Heart right ventricle (tissue), 16 donors: ENCODE measurements at regions not wholly inside any gene's neighbourhood (a gene's known extent, or its start where the extent isn't known, plus 50 kb on each side); places are given as distances from the start of the nearest gene placed in this dataset.

Experiments
- ATAC-seq, 8 donors: fragments of 200-7000 bp; cut with Tn5 transposase; one replicate each; pipeline ENCODE4 v1.9.1; 2020; ENCODE audit warnings: mild to moderate bottlenecking in 8 of 8, moderate library complexity in 8 of 8, moderate number of reproducible peaks in 1 of 8
- DNase-seq, 2 donors: peaks; one replicate each; pipeline ENCODE4 v3.0.0-alpha.2; 2020
- H3K27ac ChIP-seq, 10 donors: fragments of 200-600 bp; sonication (generic) in 2 of 10; one replicate each; pipeline versions ENCODE4 v1.5.0 to v1.8.0; 2020 to 2022; ENCODE audit warnings: mild to moderate bottlenecking in 3 of 10
- H3K27me3 ChIP-seq, 7 donors: fragments of 200-600 bp; one replicate each; pipeline ENCODE4 v1.8.0; 2021 to 2022; ENCODE audit warnings: mild to moderate bottlenecking in 2 of 7
- H3K36me3 ChIP-seq, 9 donors: fragments of 200-600 bp; sonication (generic) in 1 of 9; one replicate each; pipeline versions ENCODE4 v1.5.0 to v1.8.0; 2020 to 2022; ENCODE audit warnings: mild to moderate bottlenecking in 2 of 9
- H3K4me1 ChIP-seq, 9 donors: fragments of 200-600 bp; sonication (generic) in 1 of 9; one replicate each; pipeline versions ENCODE4 v1.5.0 to v1.8.0; 2020 to 2022; ENCODE audit warnings: mild to moderate bottlenecking in 4 of 9
- H3K4me3 ChIP-seq, 10 donors: fragments of 200-600 bp; sonication (generic) in 2 of 10; one replicate each; pipeline versions ENCODE4 v1.5.0 to v1.8.0; 2020 to 2022; ENCODE audit warnings: mild to moderate bottlenecking in 7 of 10, moderate library complexity in 2 of 10
- H3K9me3 ChIP-seq, 11 donors: fragments of 200-600 bp in 10 of 11; sonication (generic) in 2 of 11; one replicate each; pipeline versions ENCODE4 v1.5.0 to v1.8.0; 2013 to 2022; ENCODE audit warnings: mild to moderate bottlenecking in 2 of 11, control low read depth in 1 of 11, moderate library complexity in 1 of 11
- CTCF ChIP-seq, 9 donors: fragments of 200-600 bp; sonication (generic) in 2 of 9; IDR thresholded peaks; one replicate each; pipeline versions ENCODE4 v1.5.0 to v1.8.0; 2021 to 2022; ENCODE audit warnings: antibody characterized with exemption in 9 of 9, mild to moderate bottlenecking in 5 of 9, moderate library complexity in 1 of 9
- WGBS, 2 donors: extraction: QIAGEN DNeasy Blood & Tissue Kit; methylation state at CpG; one replicate each; pipeline ENCODE4 v1.1.7; 2013; ENCODE audit warnings: inconsistent platforms in 1 of 2; 5-methylcytosine and 5-hydroxymethylcytosine counted together
- intact Hi-C, 10 donors: fragments of 100-400 bp; cut with DNase I; formaldehyde crosslinking; loops; one replicate each; pipeline versions ENCODE4 v1.11.1 to v1.14.2; 2022
- donor health status: Arrhythmogenic right ventricular cardiomyopathy.
- donor health status: ischemic (EF 13 %, LVEDD 7.1; RV severe dilation, severe dysfunction).
- donor health status: healthy with polysubstance abuse.
- donor health status: DM: no; HTN: yes; CAD: no.
- donor health status: DM: no; HTN: no; CAD: no.
- donor health status: ischemic (EF 25% LVEDD 6.9; RV normal size, moderate dysfunction).
- donor health status: ischemic (EF 25% LVEDD 5.7; RV mildly dilated, moderate dysfunction).
- donor health status: healthy.
- donor health status: DM: yes; HTN: yes; CAD: no.
- donor health status: Ischemic cardiomyopathy.
- donor health status: ischemic (EF 35%, LVEDD 5.7; RV mildly dilated, moderate dysfunction).
- donor health status: nonischemic (EF 11% LVEDD 7.7; RV severe dilation, severe dysfunction).
- donor health status: DM: yes; HTN: yes; CAD: no.
- donor health status: PGD.
- donor health status: ischemic (EF 29% LVEDD 5.4; RV normal size, mild dysfunction).
- donor health status: nonischemic (EF 23%, LVEDD 6.1; RV moderate dilation, normal function).

GRCh38 chr2:239606741-239607516 lies 206.1 kb upstream of the HDAC4 start:
- Histone ChIP-seq H3K27me3 (peaks cover 0 to 70% (median 43%) of the 10 kb centered on the region in 7 donors), H3K4me1 (peaks cover 0 to 33% (median 0%) of the 10 kb centered on the region in 9 donors), H3K9me3 (no peaks in the 10 kb centered on the region), H3K4me3 (no peak overlapping the region), H3K36me3 (no peaks in the 10 kb centered on the region), H3K27ac (no peak overlapping the region)
- intact Hi-C loops: no loop called here
- WGBS, 2 donors: 88 to 91% methylated on average over 7 of the region's 7 CpGs
- ATAC-seq (no peak), DNase-seq (no peak)
- no peak for TF ChIP-seq CTCF (IDR thresholded peaks at IDR 0.05)

GRCh38 chr2:239605976-239606375 lies 205.2 kb upstream of the HDAC4 start:
- ATAC-seq (no peak), DNase-seq (no peak)
- WGBS, 2 donors: 54 to 64% methylated on average over 5 of the region's 5 CpGs
- Histone ChIP-seq H3K27ac (no peak overlapping the region), H3K4me3 (no peak overlapping the region), H3K27me3 (peaks cover 0 to 68% (median 51%) of the 10 kb centered on the region in 7 donors), H3K9me3 (no peaks in the 10 kb centered on the region), H3K4me1 (peaks cover 0 to 33% (median 0%) of the 10 kb centered on the region in 9 donors), H3K36me3 (no peaks in the 10 kb centered on the region)
- no peak for TF ChIP-seq CTCF (IDR thresholded peaks at IDR 0.05)
- intact Hi-C loops: no loop called here

- TF ChIP-seq CTCF (IDR thresholded peaks at IDR 0.05): no peak
- DNase-seq (no peak), ATAC-seq (no peak)
- 83 to 85% methylated on average over 6 of the region's 6 CpGs for WGBS, 2 donors
- no peaks in the 10 kb centered on the region for H3K9me3 ChIP-seq
- peaks cover 0 to 68% (median 52%) of the 10 kb centered on the region in 7 donors for H3K27me3 ChIP-seq
- no peak overlapping the region for H3K4me3 ChIP-seq
- H3K27ac ChIP-seq: no peak overlapping the region
- H3K36me3 ChIP-seq: no peaks in the 10 kb centered on the region
- intact Hi-C loops: no loop called here
- peaks cover 0 to 33% (median 0%) of the 10 kb centered on the region in 9 donors for H3K4me1 ChIP-seq
These were observed 204.6 kb upstream of the HDAC4 start for GRCh38 chr2:239605409-239605808.

DNA sequence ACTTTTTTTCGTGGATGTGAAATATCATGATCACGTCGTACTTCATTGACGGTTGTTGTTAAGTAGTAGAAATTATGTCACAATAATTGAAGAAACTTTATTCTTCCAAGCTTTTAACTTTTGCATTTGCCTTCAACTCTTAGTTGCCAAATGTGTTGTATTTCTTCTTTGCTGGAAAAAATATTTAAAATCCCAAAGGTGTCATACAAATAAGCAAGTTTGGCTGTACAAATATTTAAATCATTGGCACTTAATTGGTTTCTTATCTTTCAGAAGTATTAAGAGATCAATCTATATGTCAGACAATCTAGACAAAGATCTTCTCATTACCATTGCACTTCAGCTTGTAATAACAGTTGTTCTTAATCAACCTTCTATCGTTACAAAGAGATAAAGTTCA lies 204.0 kb upstream of the HDAC4 start:
- Histone ChIP-seq H3K36me3 (no peaks in the 10 kb centered on the region), H3K4me3 (no peak overlapping the region), H3K9me3 (no peaks in the 10 kb centered on the region), H3K27me3 (peaks cover 0 to 65% (median 47%) of the 10 kb centered on the region in 7 donors), H3K27ac (no peak overlapping the region), H3K4me1 (peaks cover 0 to 33% (median 0%) of the 10 kb centered on the region in 9 donors)
- WGBS, 2 donors: 86 to 91% methylated on average over 5 of the region's 5 CpGs
- ATAC-seq (no peak), DNase-seq (no peak)
- TF ChIP-seq CTCF (IDR thresholded peaks at IDR 0.05): no peak
- intact Hi-C loops: no loop called here
